HepG2 (cell line): ENCODE measurements at regions not wholly inside any gene's neighbourhood (a gene's known extent, or its start where the extent isn't known, plus 50 kb on each side); places are given as distances from the start of the nearest gene placed in this dataset.

Source experiments
- ATAC-seq: fragments of 200-7000 bp; cut with Tn5 transposase; 3 replicates; pipeline ENCODE4 v1.9.1; 2020; ENCODE audit warnings: mild to moderate bottlenecking, moderate library complexity
- BruUV-seq: library from RNA; stranded (reverse); fragments of 400-500 nt; replicated peaks from 2 replicates; lab custom pipeline; 2021; lab: Mats Ljungman, UMichigan
- CTCF ChIA-PET: fragments of 300-600 bp; formaldehyde crosslinking; extraction: SDS; loops from one replicate; lab custom pipeline; 2021; ENCODE audit warnings: low total read pairs, inconsistent platforms, low intra/inter-chr PET ratio; lab: Yijun Ruan, JAX
- POLR2A ChIA-PET: fragments of 350-600 bp; sonication (Branson Sonifier 250); formaldehyde crosslinking; loops from one replicate; lab custom pipeline; 2020; ENCODE audit warnings: antibody characterized with exemption, inconsistent platforms; lab: Yijun Ruan, JAX
- DNase-seq: peaks from one replicate; pipeline ENCODE4 v3.0.0-alpha.2; 2015; ENCODE audit warnings: low spot score
- FAIRE-seq: peaks from 3 replicates; lab custom pipeline; 2011; peaks lifted over from hg19 to GRCh38; lab: Jason Lieb, UNC
- H2AFZ ChIP-seq: one replicate; pipeline ENCODE4 v1.6.1; 2011; ENCODE audit warnings: low read length, inconsistent platforms
- H3K27ac ChIP-seq: fragments of 300-600 bp; 3 replicates; pipeline ENCODE4 v1.8.0; 2011; ENCODE audit warnings: mixed run types, mild to moderate bottlenecking, mixed read lengths, low read length, inconsistent platforms; ENCODE audit not compliant: insufficient read depth; ENCODE audit errors: extremely low read length
- H3K27me3 ChIP-seq, 2 experiments: fragments of 200-600 bp in 1 of 2; 2 replicates in 1 of 2; 3 replicates in 1 of 2; pipeline versions ENCODE4 v1.6.0 to v1.8.0; 2011; ENCODE audit warnings: low read length in 2 of 2, mild to moderate bottlenecking in 2 of 2, moderate library complexity in 2 of 2, inconsistent platforms in 1 of 2; ENCODE audit not compliant: insufficient read depth in 2 of 2, control insufficient read depth in 1 of 2
- H3K36me3 ChIP-seq, 2 experiments: fragments of 200-600 bp in 1 of 2; replicated peaks in 1 of 2; 2 replicates in 1 of 2; 3 replicates in 1 of 2; pipeline versions ENCODE4 v1.5.1 to v1.8.0; 2011; ENCODE audit warnings: low read length in 2 of 2, inconsistent platforms in 1 of 2; ENCODE audit not compliant: insufficient read depth in 2 of 2, control insufficient read depth in 1 of 2
- H3K4me1 ChIP-seq: 2 replicates; pipeline ENCODE4 v1.5.1; 2012; ENCODE audit warnings: low read length, inconsistent platforms; ENCODE audit not compliant: insufficient read depth
- H3K4me2 ChIP-seq: 2 replicates; pipeline ENCODE4 v1.6.0; 2011; ENCODE audit warnings: low read depth, low read length, inconsistent platforms
- H3K4me3 ChIP-seq, 3 experiments: fragments of 200-600 bp in 1 of 3; sonication (generic), shearing (Covaris generic) in 1 of 3; replicated peaks in 1 of 3; 2 replicates each; pipeline ENCODE4 v1.5.1; 2011 to 2016; ENCODE audit warnings: low read length in 3 of 3, inconsistent platforms in 2 of 3, low read depth in 2 of 3, mild to moderate bottlenecking in 2 of 3, control low read depth in 1 of 3, mixed read lengths in 1 of 3; ENCODE audit not compliant: insufficient read depth in 1 of 3
- H3K79me2 ChIP-seq: one replicate; pipeline ENCODE4 v1.6.1; 2011; ENCODE audit warnings: low read length, inconsistent platforms; ENCODE audit not compliant: insufficient read depth
- H3K9ac ChIP-seq: 2 replicates; pipeline ENCODE4 v1.6.0; 2011; ENCODE audit warnings: mild to moderate bottlenecking, low read depth, low read length, inconsistent platforms; ENCODE audit not compliant: insufficient read depth
- H3K9me3 ChIP-seq: 2 replicates; pipeline ENCODE4 v1.5.1; 2012; ENCODE audit warnings: mild to moderate bottlenecking, low read length
- H4K20me1 ChIP-seq: 2 replicates; pipeline ENCODE4 v1.6.0; 2011; ENCODE audit warnings: inconsistent platforms, mild to moderate bottlenecking, low read length, moderate library complexity; ENCODE audit not compliant: insufficient read depth
- POLR2AphosphoS2 ChIP-seq: IDR thresholded peaks from 2 replicates; pipeline ENCODE4 v1.6.1; 2011; ENCODE audit warnings: low read depth, low read length, improper control_type of control experiment
- TBX3 ChIP-seq: fragments of 450-650 bp; IDR thresholded peaks from 2 replicates; pipeline ENCODE4 v1.6.1; 2017; ENCODE audit warnings: antibody characterized with exemption, mild to moderate bottlenecking, inconsistent platforms, borderline replicate concordance
- ZNF432 ChIP-seq: sonication (generic); formaldehyde crosslinking; IDR thresholded peaks from 2 replicates; pipeline ENCODE4 v1.5.0; 2020; ENCODE audit warnings: missing genetic modification reagents, mild to moderate bottlenecking, borderline replicate concordance
- ZNF674 ChIP-seq: sonication (generic); formaldehyde crosslinking; IDR thresholded peaks from 2 replicates; pipeline ENCODE4 v1.5.0; 2020; ENCODE audit warnings: low read depth, mild to moderate bottlenecking, missing genetic modification reagents
- WGBS: methylation state at CpG from one replicate; pipeline ENCODE4 v1.1.6; 2017; ENCODE audit warnings: low lambda C conversion rate; 5-methylcytosine and 5-hydroxymethylcytosine counted together
- in situ Hi-C: cut with HindIII; loops from 2 replicates; pipeline ENCODE4 v1.10.0; 2017; ENCODE audit warnings: low pct_unique_long_range_greater_than_20kb; ENCODE audit not compliant: extremely low pct_ligation_motif_present
- intact Hi-C: fragments of 100-400 bp; cut with micrococcal nuclease; formaldehyde crosslinking; loops from one replicate; pipeline ENCODE4 v1.10.0; 2022; ENCODE audit not compliant: unreplicated experiment
- TF ChIP-seq, protein P1 (sequence below): sonication (generic); formaldehyde crosslinking; conservative IDR thresholded peaks from 2 replicates; pipeline ENCODE4 v1.4.0; 2020; ENCODE audit warnings: missing genetic modification reagents
- TF ChIP-seq, protein P2 (sequence below): sonication (generic); formaldehyde crosslinking; IDR thresholded peaks from 2 replicates; pipeline ENCODE4 v1.5.0; 2020; ENCODE audit warnings: mild to moderate bottlenecking, missing genetic modification reagents, borderline replicate concordance

DNA sequence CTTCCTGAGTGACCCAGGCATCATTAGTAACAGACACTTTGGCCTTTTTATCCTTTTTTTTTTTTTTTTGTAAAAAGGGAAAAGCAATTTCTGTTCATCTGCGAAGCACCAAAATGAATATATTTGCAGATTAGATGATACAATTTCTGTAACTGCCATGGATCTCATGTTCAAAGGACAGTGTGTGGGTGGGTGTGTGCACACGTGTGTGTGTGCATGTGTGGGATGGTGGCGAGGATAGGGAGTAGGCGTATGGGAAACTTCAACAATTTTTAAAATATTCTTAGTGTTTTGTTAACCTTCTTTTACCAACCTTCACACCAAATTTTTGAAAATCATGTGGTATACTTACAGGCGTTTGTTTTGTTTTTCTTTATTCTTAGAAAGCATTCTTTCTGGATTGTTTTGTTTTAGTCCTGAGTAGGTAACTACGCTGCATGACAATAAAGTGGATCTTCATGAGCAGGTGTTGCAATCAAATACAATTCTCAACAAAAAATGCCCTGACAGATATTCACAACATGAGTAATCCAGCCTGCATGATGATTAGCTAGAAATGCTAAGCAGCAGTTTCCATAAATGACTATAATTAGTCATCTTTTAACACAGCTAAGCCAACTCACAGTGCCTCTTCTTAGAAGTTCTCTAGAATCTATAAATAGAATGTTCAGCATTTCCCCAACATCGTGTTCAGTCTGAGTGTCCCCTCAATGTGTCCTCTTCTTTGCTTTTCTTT lies 53.5 kb upstream of the RMDN2 start:
- WGBS = 19% methylated on average over 7 of the region's 7 CpGs
- Histone ChIP-seq H3K9ac (no peak overlapping the region), H3K4me1 (no peaks in the 10 kb centered on the region), H3K27ac (no peak overlapping the region), H4K20me1 (no peaks in the 10 kb centered on the region), H3K36me3 (no peaks in the 10 kb centered on the region), H3K4me3 (no peak overlapping the region), H3K79me2 (no peaks in the 10 kb centered on the region), H3K27me3 (peaks cover 8 to 61% of the 10 kb centered on the region in 2 experiments; a peak in 4 of 5 replicates), H2AFZ (no peak overlapping the region), H3K9me3 (no peaks in the 10 kb centered on the region), H3K4me2 (no peak overlapping the region)
- CTCF ChIA-PET = no interaction called here
- TF ChIP-seq POLR2AphosphoS2 (no peak), ZNF432 (no peak)
- no peak for ATAC-seq
- FAIRE-seq = no peak
- no peak for DNase-seq
- in situ Hi-C loops (no loop called here), intact Hi-C loops (no loop called here)
- no TSS peak for BruUV-seq
- POLR2A ChIA-PET = no interaction called here

DNA sequence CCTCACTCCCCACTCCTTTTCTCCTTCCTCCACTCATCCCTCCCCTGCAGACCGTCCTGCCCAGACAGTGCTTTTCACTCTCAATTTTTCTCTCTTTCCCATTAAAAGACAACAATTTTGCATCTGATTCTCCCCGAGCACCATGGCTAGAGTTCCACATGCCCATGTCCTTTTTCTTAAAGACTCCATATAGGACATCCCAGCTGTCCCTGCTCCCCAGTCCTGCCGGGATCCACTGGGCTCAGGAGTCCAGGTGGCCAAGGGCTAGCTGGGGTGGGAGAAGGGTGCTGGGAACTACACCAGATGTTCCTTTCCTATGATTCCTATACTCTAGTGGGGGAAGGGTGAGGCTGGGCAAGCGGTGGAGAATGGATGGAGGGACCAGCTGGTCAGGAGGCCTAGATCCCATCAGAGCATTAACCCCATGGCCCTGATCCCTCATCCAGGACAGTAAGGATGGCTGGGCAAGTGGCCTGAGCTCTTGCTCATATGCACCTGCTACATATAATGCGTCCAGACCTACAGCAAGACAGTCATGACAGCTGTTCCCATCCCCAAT lies 52.8 kb upstream of the RMDN2 start:
- no peak overlapping the region for H3K9ac ChIP-seq
- no TSS peak for BruUV-seq
- in situ Hi-C loops (no loop called here), intact Hi-C loops (no loop called here)
- FAIRE-seq (no peak), ATAC-seq (no peak), DNase-seq (no peak)
- H3K4me2 ChIP-seq = no peak overlapping the region
- H3K36me3 ChIP-seq = no peaks in the 10 kb centered on the region
- H3K4me3 ChIP-seq = no peak overlapping the region
- H3K9me3 ChIP-seq = no peaks in the 10 kb centered on the region
- H2AFZ ChIP-seq = no peak overlapping the region
- no peak overlapping the region for H3K27ac ChIP-seq
- 3% methylated on average over 5 of the region's 5 CpGs for WGBS
- no peaks in the 10 kb centered on the region for H3K4me1 ChIP-seq
- CTCF ChIA-PET = no interaction called here
- H3K79me2 ChIP-seq = no peaks in the 10 kb centered on the region
- H3K27me3 ChIP-seq = peaks cover 8 to 66% of the 10 kb centered on the region in 2 experiments; a peak in 4 of 5 replicates
- no peaks in the 10 kb centered on the region for H4K20me1 ChIP-seq
- POLR2A ChIA-PET = no interaction called here
- TF ChIP-seq, protein P1, sequence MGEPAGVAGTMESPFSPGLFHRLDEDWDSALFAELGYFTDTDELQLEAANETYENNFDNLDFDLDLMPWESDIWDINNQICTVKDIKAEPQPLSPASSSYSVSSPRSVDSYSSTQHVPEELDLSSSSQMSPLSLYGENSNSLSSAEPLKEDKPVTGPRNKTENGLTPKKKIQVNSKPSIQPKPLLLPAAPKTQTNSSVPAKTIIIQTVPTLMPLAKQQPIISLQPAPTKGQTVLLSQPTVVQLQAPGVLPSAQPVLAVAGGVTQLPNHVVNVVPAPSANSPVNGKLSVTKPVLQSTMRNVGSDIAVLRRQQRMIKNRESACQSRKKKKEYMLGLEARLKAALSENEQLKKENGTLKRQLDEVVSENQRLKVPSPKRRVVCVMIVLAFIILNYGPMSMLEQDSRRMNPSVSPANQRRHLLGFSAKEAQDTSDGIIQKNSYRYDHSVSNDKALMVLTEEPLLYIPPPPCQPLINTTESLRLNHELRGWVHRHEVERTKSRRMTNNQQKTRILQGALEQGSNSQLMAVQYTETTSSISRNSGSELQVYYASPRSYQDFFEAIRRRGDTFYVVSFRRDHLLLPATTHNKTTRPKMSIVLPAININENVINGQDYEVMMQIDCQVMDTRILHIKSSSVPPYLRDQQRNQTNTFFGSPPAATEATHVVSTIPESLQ (CRISPR knock-in tag) = no peak
- TF ChIP-seq ZNF674 (no peak), TBX3 (no peak)
- TF ChIP-seq, protein P2, sequence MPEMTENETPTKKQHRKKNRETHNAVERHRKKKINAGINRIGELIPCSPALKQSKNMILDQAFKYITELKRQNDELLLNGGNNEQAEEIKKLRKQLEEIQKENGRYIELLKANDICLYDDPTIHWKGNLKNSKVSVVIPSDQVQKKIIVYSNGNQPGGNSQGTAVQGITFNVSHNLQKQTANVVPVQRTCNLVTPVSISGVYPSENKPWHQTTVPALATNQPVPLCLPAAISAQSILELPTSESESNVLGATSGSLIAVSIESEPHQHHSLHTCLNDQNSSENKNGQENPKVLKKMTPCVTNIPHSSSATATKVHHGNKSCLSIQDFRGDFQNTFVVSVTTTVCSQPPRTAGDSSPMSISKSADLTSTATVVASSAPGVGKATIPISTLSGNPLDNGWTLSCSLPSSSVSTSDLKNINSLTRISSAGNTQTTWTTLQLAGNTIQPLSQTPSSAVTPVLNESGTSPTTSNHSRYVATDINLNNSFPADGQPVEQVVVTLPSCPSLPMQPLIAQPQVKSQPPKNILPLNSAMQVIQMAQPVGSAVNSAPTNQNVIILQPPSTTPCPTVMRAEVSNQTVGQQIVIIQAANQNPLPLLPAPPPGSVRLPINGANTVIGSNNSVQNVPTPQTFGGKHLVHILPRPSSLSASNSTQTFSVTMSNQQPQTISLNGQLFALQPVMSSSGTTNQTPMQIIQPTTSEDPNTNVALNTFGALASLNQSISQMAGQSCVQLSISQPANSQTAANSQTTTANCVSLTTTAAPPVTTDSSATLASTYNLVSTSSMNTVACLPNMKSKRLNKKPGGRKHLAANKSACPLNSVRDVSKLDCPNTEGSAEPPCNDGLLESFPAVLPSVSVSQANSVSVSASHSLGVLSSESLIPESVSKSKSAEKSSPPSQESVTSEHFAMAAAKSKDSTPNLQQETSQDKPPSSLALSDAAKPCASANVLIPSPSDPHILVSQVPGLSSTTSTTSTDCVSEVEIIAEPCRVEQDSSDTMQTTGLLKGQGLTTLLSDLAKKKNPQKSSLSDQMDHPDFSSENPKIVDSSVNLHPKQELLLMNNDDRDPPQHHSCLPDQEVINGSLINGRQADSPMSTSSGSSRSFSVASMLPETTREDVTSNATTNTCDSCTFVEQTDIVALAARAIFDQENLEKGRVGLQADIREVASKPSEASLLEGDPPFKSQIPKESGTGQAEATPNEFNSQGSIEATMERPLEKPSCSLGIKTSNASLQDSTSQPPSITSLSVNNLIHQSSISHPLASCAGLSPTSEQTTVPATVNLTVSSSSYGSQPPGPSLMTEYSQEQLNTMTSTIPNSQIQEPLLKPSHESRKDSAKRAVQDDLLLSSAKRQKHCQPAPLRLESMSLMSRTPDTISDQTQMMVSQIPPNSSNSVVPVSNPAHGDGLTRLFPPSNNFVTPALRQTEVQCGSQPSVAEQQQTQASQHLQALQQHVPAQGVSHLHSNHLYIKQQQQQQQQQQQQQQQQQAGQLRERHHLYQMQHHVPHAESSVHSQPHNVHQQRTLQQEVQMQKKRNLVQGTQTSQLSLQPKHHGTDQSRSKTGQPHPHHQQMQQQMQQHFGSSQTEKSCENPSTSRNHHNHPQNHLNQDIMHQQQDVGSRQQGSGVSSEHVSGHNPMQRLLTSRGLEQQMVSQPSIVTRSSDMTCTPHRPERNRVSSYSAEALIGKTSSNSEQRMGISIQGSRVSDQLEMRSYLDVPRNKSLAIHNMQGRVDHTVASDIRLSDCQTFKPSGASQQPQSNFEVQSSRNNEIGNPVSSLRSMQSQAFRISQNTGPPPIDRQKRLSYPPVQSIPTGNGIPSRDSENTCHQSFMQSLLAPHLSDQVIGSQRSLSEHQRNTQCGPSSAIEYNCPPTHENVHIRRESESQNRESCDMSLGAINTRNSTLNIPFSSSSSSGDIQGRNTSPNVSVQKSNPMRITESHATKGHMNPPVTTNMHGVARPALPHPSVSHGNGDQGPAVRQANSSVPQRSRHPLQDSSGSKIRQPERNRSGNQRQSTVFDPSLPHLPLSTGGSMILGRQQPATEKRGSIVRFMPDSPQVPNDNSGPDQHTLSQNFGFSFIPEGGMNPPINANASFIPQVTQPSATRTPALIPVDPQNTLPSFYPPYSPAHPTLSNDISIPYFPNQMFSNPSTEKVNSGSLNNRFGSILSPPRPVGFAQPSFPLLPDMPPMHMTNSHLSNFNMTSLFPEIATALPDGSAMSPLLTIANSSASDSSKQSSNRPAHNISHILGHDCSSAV = no peak
